ENCODE measurements at regions not wholly inside any gene's neighbourhood (a gene's known extent, or its start where the extent isn't known, plus 50 kb on each side); places are given as distances from the start of the nearest gene placed in this dataset.

GRCh38 chr1:106721790-106722189 is 334.7 kb upstream of the PRMT6 start:
- Histone ChIP-seq H2AFZ (ENCODE audit: low read length) (no peak overlapping the region), H3K4me2 (ENCODE audit: low read depth, low read length) (no peak overlapping the region), H3K9ac (ENCODE audit: low read length) (no peak overlapping the region), H4K20me1 (ENCODE audit: insufficient read depth, low read length) (no peaks in the 10 kb centered on the region), H3K27me3 (replicated peaks; ENCODE audit: insufficient read depth, low read length) (peaks cover 8% of the 10 kb centered on the region; the same call in 1 of the 2 replicates), H3K4me3 (ENCODE audit: low read length) (no peak overlapping the region), H3K79me2 (ENCODE audit: low read length) (no peaks in the 10 kb centered on the region), H3K4me1 (ENCODE audit: low read length) (no peaks in the 10 kb centered on the region), H3K36me3 (replicated peaks; ENCODE audit: insufficient read depth, low read length) (no peaks in the 10 kb centered on the region), H3K9me3 (replicated peaks; ENCODE audit: insufficient read depth, low read length) (no peaks in the 10 kb centered on the region), H3F3A (ENCODE audit: insufficient read depth, low read length) (no peaks in the 10 kb centered on the region), H3K27ac (ENCODE audit: low read length) (no peak overlapping the region), H3K9me2 (replicated peaks; ENCODE audit: insufficient read depth, low read length) (no peaks in the 10 kb centered on the region)
- no peak for DNase-seq
- TF ChIP-seq CTCF (IDR thresholded peaks at IDR 0.05; ENCODE audit: low read length) (no peak), EZH2 (optimal IDR thresholded peaks at IDR 0.05; ENCODE audit: low read depth, low read length) (no peak), EZH2phosphoT487 (IDR thresholded peaks at IDR 0.05; ENCODE audit: low read length) (no peak)

GRCh38 chr1:106722466-106722865 is 334.0 kb upstream of the PRMT6 start:
- H3K9ac ChIP-seq (ENCODE audit: low read length) = no peak overlapping the region
- TF ChIP-seq EZH2phosphoT487 (IDR thresholded peaks at IDR 0.05; ENCODE audit: low read length) (no peak), EZH2 (optimal IDR thresholded peaks at IDR 0.05; ENCODE audit: low read depth, low read length) (no peak), CTCF (IDR thresholded peaks at IDR 0.05; ENCODE audit: low read length) (no peak)
- no peaks in the 10 kb centered on the region for H3K9me3 ChIP-seq (replicated peaks; ENCODE audit: insufficient read depth, low read length)
- H3K4me3 ChIP-seq (ENCODE audit: low read length) = no peak overlapping the region
- no peaks in the 10 kb centered on the region for H3F3A ChIP-seq (ENCODE audit: insufficient read depth, low read length)
- no peaks in the 10 kb centered on the region for H4K20me1 ChIP-seq (ENCODE audit: insufficient read depth, low read length)
- H3K79me2 ChIP-seq (ENCODE audit: low read length) = no peaks in the 10 kb centered on the region
- H3K27ac ChIP-seq (ENCODE audit: low read length) = no peak overlapping the region
- DNase-seq = no peak
- no peak overlapping the region for H2AFZ ChIP-seq (ENCODE audit: low read length)
- no peaks in the 10 kb centered on the region for H3K9me2 ChIP-seq (replicated peaks; ENCODE audit: insufficient read depth, low read length)
- H3K27me3 ChIP-seq (replicated peaks; ENCODE audit: insufficient read depth, low read length) = peaks cover 8% of the 10 kb centered on the region; the same call in 1 of the 2 replicates
- no peaks in the 10 kb centered on the region for H3K36me3 ChIP-seq (replicated peaks; ENCODE audit: insufficient read depth, low read length)
- H3K4me1 ChIP-seq (ENCODE audit: low read length) = 0 out of 2 replicates have a peak, but pooled peaks cover 3% of the 10 kb centered on the region
- H3K4me2 ChIP-seq (ENCODE audit: low read depth, low read length) = no peak overlapping the region

- Histone ChIP-seq H3K36me3 (replicated peaks; ENCODE audit: insufficient read depth, low read length) (no peaks in the 10 kb centered on the region), H3K4me2 (ENCODE audit: low read depth, low read length) (no peak overlapping the region)
- TF ChIP-seq CTCF (IDR thresholded peaks at IDR 0.05; ENCODE audit: low read length) (no peak), EZH2phosphoT487 (IDR thresholded peaks at IDR 0.05; ENCODE audit: low read length) (no peak), EZH2 (optimal IDR thresholded peaks at IDR 0.05; ENCODE audit: low read depth, low read length) (no peak)
Measured at GRCh38 chr1:106727171-106727570, 329.3 kb upstream of the PRMT6 start.

More at GRCh38 chr1:106727171-106727570, 329.3 kb upstream of the PRMT6 start:
- H3K4me1 ChIP-seq (ENCODE audit: low read length) = 0 out of 2 replicates have a peak, but pooled peaks cover 3% of the 10 kb centered on the region
- no peaks in the 10 kb centered on the region for H3K79me2 ChIP-seq (ENCODE audit: low read length)
- no peak overlapping the region for H3K27ac ChIP-seq (ENCODE audit: low read length)
- H2AFZ ChIP-seq (ENCODE audit: low read length) = no peak overlapping the region
- peak; percentile 37 for DNase-seq
- H3K9ac ChIP-seq (ENCODE audit: low read length) = no peak overlapping the region
- H3K9me2 ChIP-seq (replicated peaks; ENCODE audit: insufficient read depth, low read length) = no peaks in the 10 kb centered on the region
- no peaks in the 10 kb centered on the region for H4K20me1 ChIP-seq (ENCODE audit: insufficient read depth, low read length)
- no peaks in the 10 kb centered on the region for H3K9me3 ChIP-seq (replicated peaks; ENCODE audit: insufficient read depth, low read length)
- H3K27me3 ChIP-seq (replicated peaks; ENCODE audit: insufficient read depth, low read length) = peaks cover 12% of the 10 kb centered on the region; the same call in 1 of the 2 replicates
- no peak overlapping the region for H3K4me3 ChIP-seq (ENCODE audit: low read length)
- H3F3A ChIP-seq (ENCODE audit: insufficient read depth, low read length) = no peaks in the 10 kb centered on the region

Data from MM.1S (cell line).